ENCODE measurements at regions not wholly inside any gene's neighbourhood (a gene's known extent, or its start where the extent isn't known, plus 50 kb on each side); places are given as distances from the start of the nearest gene placed in this dataset.

- DNase-seq (no peak), ATAC-seq (no peak)
Measured at GRCh38 chr3:162213956-162214355, 717.3 kb downstream of the OTOL1 start.

GRCh38 chr3:162217647-162218046 is 721.0 kb downstream of the OTOL1 start:
- ATAC-seq: no peak
- intact Hi-C loops (cut with DNase I): no loop called here
- Histone ChIP-seq H3K27ac (no peak overlapping the region), H3K9me3 (no peaks in the 10 kb centered on the region), H3K4me3 (no peak overlapping the region), H3K4me1 (no peaks in the 10 kb centered on the region), H3K36me3 (no peaks in the 10 kb centered on the region), H3K27me3 (ENCODE audit: low read depth) (no peaks in the 10 kb centered on the region)
- no peak for TF ChIP-seq CTCF (IDR thresholded peaks at IDR 0.05)
- DNase-seq: no peak

More at GRCh38 chr3:162213956-162214355, 717.3 kb downstream of the OTOL1 start:
- no peak for TF ChIP-seq CTCF (IDR thresholded peaks at IDR 0.05)
- no peak overlapping the region for H3K4me3 ChIP-seq
- H3K4me1 ChIP-seq: no peaks in the 10 kb centered on the region
- no peaks in the 10 kb centered on the region for H3K27me3 ChIP-seq (ENCODE audit: low read depth)
- intact Hi-C loops (cut with DNase I): no loop called here
- H3K27ac ChIP-seq: no peak overlapping the region
- no peaks in the 10 kb centered on the region for H3K36me3 ChIP-seq
- no peaks in the 10 kb centered on the region for H3K9me3 ChIP-seq

GRCh38 chr3:162218479-162218878 is 721.9 kb downstream of the OTOL1 start:
- H3K36me3 ChIP-seq: no peaks in the 10 kb centered on the region
- no peak for ATAC-seq
- no peak overlapping the region for H3K27ac ChIP-seq
- no peak for TF ChIP-seq CTCF (IDR thresholded peaks at IDR 0.05)
- H3K4me1 ChIP-seq: no peaks in the 10 kb centered on the region
- no peak for DNase-seq
- intact Hi-C loops (cut with DNase I): no loop called here
- no peak overlapping the region for H3K4me3 ChIP-seq
- no peaks in the 10 kb centered on the region for H3K27me3 ChIP-seq (ENCODE audit: low read depth)
- H3K9me3 ChIP-seq: no peaks in the 10 kb centered on the region

- intact Hi-C loops (cut with DNase I): no loop called here
- Histone ChIP-seq H3K27me3 (ENCODE audit: low read depth) (no peaks in the 10 kb centered on the region), H3K36me3 (no peaks in the 10 kb centered on the region), H3K27ac (no peak overlapping the region), H3K4me1 (no peaks in the 10 kb centered on the region), H3K4me3 (no peak overlapping the region), H3K9me3 (no peaks in the 10 kb centered on the region)
- no peak for TF ChIP-seq CTCF (IDR thresholded peaks at IDR 0.05)
- DNase-seq (no peak), ATAC-seq (no peak)
Measured at GRCh38 chr3:162224746-162225145, 728.1 kb downstream of the OTOL1 start.

GRCh38 chr3:162236949-162237348 is 740.3 kb downstream of the OTOL1 start:
- no peaks in the 10 kb centered on the region for H3K27me3 ChIP-seq (ENCODE audit: low read depth)
- no peaks in the 10 kb centered on the region for H3K36me3 ChIP-seq
- no peak overlapping the region for H3K4me3 ChIP-seq
- intact Hi-C loops (cut with DNase I): no loop called here
- TF ChIP-seq CTCF (IDR thresholded peaks at IDR 0.05): no peak
- ATAC-seq: no peak
- no peaks in the 10 kb centered on the region for H3K4me1 ChIP-seq
- no peak overlapping the region for H3K27ac ChIP-seq
- DNase-seq: no peak
- H3K9me3 ChIP-seq: no peaks in the 10 kb centered on the region

- Histone ChIP-seq H3K9me3 (no peaks in the 10 kb centered on the region), H3K4me3 (no peak overlapping the region), H3K36me3 (no peaks in the 10 kb centered on the region), H3K4me1 (no peaks in the 10 kb centered on the region), H3K27me3 (ENCODE audit: low read depth) (no peaks in the 10 kb centered on the region), H3K27ac (no peak overlapping the region)
- no peak for TF ChIP-seq CTCF (IDR thresholded peaks at IDR 0.05)
- no peak for ATAC-seq
- no peak for DNase-seq
- intact Hi-C loops (cut with DNase I): no loop called here
Measured at GRCh38 chr3:162250782-162251181, 754.2 kb downstream of the OTOL1 start.
